Tibial nerve (tissue), 4 donors: ENCODE measurements at regions not wholly inside any gene's neighbourhood (a gene's known extent, or its start where the extent isn't known, plus 50 kb on each side); places are given as distances from the start of the nearest gene placed in this dataset.

Source experiments
- EP300 ChIP-seq, 2 donors: sonication (generic); formaldehyde crosslinking; IDR thresholded peaks; one replicate each; pipeline ENCODE4 v1.6.1; 2017; ENCODE audit warnings: antibody characterized with exemption in 2 of 2, mild to moderate bottlenecking in 1 of 2
- TF ChIP-seq, protein P1 (sequence below), 5 experiments: fragments of 200-600 bp in 3 of 5; fragments of 450-650 bp in 2 of 5; sonication (generic) in 3 of 5; IDR thresholded peaks; one replicate each; pipeline ENCODE4 v1.5.1; 2016 to 2019; ENCODE audit warnings: antibody characterized with exemption in 5 of 5, mild to moderate bottlenecking in 3 of 5, moderate library complexity in 2 of 5

GRCh38 chr2:123283431-123283830 is 741.7 kb upstream of the CNTNAP5 start:
- TF ChIP-seq, protein P1, sequence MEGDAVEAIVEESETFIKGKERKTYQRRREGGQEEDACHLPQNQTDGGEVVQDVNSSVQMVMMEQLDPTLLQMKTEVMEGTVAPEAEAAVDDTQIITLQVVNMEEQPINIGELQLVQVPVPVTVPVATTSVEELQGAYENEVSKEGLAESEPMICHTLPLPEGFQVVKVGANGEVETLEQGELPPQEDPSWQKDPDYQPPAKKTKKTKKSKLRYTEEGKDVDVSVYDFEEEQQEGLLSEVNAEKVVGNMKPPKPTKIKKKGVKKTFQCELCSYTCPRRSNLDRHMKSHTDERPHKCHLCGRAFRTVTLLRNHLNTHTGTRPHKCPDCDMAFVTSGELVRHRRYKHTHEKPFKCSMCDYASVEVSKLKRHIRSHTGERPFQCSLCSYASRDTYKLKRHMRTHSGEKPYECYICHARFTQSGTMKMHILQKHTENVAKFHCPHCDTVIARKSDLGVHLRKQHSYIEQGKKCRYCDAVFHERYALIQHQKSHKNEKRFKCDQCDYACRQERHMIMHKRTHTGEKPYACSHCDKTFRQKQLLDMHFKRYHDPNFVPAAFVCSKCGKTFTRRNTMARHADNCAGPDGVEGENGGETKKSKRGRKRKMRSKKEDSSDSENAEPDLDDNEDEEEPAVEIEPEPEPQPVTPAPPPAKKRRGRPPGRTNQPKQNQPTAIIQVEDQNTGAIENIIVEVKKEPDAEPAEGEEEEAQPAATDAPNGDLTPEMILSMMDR (IDR thresholded peaks at IDR 0.05): no peak
- TF ChIP-seq EP300 (IDR thresholded peaks at IDR 0.05): no peak
